Common myeloid progenitor, CD34-positive (primary cell): ENCODE measurements at regions not wholly inside any gene's neighbourhood (a gene's known extent, or its start where the extent isn't known, plus 50 kb on each side); places are given as distances from the start of the nearest gene placed in this dataset.

Experiments
- CTCF ChIA-PET: fragments of 350-600 bp; sonication (Branson Sonifier 250); formaldehyde crosslinking; loops from one replicate; lab custom pipeline; 2021; ENCODE audit warnings: antibody characterized with exemption; lab: Charles Lee
- POLR2A ChIA-PET: fragments of 350-600 bp; sonication (Branson Sonifier 250); formaldehyde crosslinking; loops from one replicate; lab custom pipeline; 2021; ENCODE audit warnings: antibody characterized with exemption; lab: Charles Lee
- DNase-seq, 3 donors: peaks; one replicate each; pipeline versions ENCODE4 v3.0.0 to v3.0.0-alpha.2; 2013
- H3K27ac ChIP-seq, 2 experiments: 1 replicate in 1 of 2; 2 replicates in 1 of 2; pipeline ENCODE4 v1.7.0; 2013; ENCODE audit warnings: inconsistent platforms in 2 of 2, low read length in 2 of 2, mild to moderate bottlenecking in 2 of 2, low read depth in 1 of 2, moderate library complexity in 1 of 2; ENCODE audit not compliant: severe bottlenecking in 2 of 2, insufficient read depth in 1 of 2, poor library complexity in 1 of 2
- H3K27me3 ChIP-seq, 5 experiments: replicated peaks in 2 of 5; 1 replicate in 3 of 5; 2 replicates in 2 of 5; pipeline versions ENCODE4 v1.6.1 to v1.7.0; 2013; ENCODE audit warnings: low read length in 4 of 5, mild to moderate bottlenecking in 2 of 5, moderate library complexity in 2 of 5, inconsistent platforms in 1 of 5; ENCODE audit not compliant: insufficient read depth in 5 of 5, control insufficient read depth in 4 of 5
- H3K36me3 ChIP-seq, 4 experiments: 1 replicate in 2 of 4; 2 replicates in 2 of 4; pipeline versions ENCODE4 v1.6.1 to v1.7.0; 2013; ENCODE audit warnings: low read length in 3 of 4, control low read depth in 1 of 4, mild to moderate bottlenecking in 1 of 4; ENCODE audit not compliant: control insufficient read depth in 4 of 4, insufficient read depth in 4 of 4
- H3K4me1 ChIP-seq, 4 experiments: 1 replicate in 3 of 4; 2 replicates in 1 of 4; pipeline versions ENCODE4 v1.6.1 to v1.7.1; 2013; ENCODE audit warnings: low read length in 3 of 4, mild to moderate bottlenecking in 3 of 4, control low read depth in 1 of 4, inconsistent platforms in 1 of 4, moderate library complexity in 1 of 4; ENCODE audit not compliant: control insufficient read depth in 4 of 4, insufficient read depth in 4 of 4; ENCODE audit errors: control extremely low read depth in 1 of 4
- H3K4me3 ChIP-seq, 7 experiments: 1 replicate in 4 of 7; 2 replicates in 3 of 7; pipeline versions ENCODE4 v1.5.1 to v1.7.0; 2013; ENCODE audit warnings: mild to moderate bottlenecking in 7 of 7, low read length in 6 of 7, moderate library complexity in 6 of 7, inconsistent platforms in 2 of 7, low read depth in 2 of 7, control low read depth in 1 of 7; ENCODE audit not compliant: insufficient read depth in 4 of 7, control insufficient read depth in 1 of 7; ENCODE audit errors: extremely low read depth in 1 of 7
- H3K9me3 ChIP-seq, 5 experiments: 1 replicate in 4 of 5; 2 replicates in 1 of 5; pipeline versions ENCODE4 v1.6.1 to v1.7.1; 2013; ENCODE audit warnings: low read length in 4 of 5, mild to moderate bottlenecking in 2 of 5, inconsistent platforms in 1 of 5, low read depth in 1 of 5, moderate library complexity in 1 of 5; ENCODE audit not compliant: control insufficient read depth in 4 of 5, insufficient read depth in 2 of 5; ENCODE audit errors: control extremely low read depth in 1 of 5
- WGBS: methylation state at CpG from one replicate; pipeline ENCODE4 v1.1.5; 2013; ENCODE audit not compliant: insufficient coverage; 5-methylcytosine and 5-hydroxymethylcytosine counted together

DNA sequence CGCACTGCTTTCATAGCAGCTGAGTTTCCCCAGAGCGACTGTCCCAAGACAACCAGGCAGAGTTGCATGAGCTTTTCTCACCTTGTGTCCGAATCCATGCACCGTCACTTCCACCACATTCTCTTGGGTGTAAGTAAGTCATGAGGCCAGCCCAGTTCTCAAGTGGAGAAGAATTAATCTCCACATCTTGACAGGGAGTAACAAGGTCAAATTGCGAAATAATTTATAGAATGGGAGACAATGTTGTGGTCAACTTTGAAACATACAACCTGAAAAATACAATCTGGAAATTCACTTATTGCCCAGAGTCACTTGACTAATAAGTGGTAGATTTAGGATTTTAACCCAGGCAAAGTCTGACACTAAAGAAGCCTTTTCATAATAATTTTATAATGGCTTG, 123.7 kb downstream of the UFM1 start:
- POLR2A ChIA-PET, result no interaction called here
- Histone ChIP-seq H3K9me3 (peaks cover 0 to 2% (median 0%) of the 10 kb centered on the region in 5 experiments), H3K4me3 (no peak overlapping the region), H3K27me3 (no peaks in the 10 kb centered on the region), H3K4me1 (no peaks in the 10 kb centered on the region), H3K27ac (no peak overlapping the region), H3K36me3 (no peaks in the 10 kb centered on the region)
- CTCF ChIA-PET, result no interaction called here
- WGBS, result 96% methylated on average over 2 of the region's 5 CpGs
- DNase-seq, result no peak

DNA sequence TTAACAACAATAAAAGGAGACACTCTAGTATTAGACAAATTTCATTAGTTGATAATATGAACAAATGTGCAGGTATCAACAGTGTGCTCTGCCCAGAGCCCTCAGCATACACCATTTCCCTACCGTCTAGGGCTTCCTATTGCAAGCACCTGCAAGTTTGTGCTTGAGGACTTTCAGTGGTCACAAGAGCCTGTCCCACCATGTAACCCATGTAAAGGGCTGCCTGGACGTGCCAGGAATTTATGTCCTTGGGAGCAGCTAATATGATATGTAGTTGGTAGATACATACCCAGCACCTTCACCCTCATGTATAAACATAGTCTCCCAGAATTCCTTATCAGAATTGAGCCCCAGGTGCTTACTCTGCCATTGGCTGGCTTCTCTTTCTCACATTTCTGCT, 128.0 kb downstream of the UFM1 start:
- Histone ChIP-seq H3K36me3 (no peaks in the 10 kb centered on the region), H3K27ac (no peak overlapping the region), H3K9me3 (peaks cover 0 to 2% (median 0%) of the 10 kb centered on the region in 5 experiments), H3K27me3 (no peaks in the 10 kb centered on the region), H3K4me3 (no peak overlapping the region), H3K4me1 (no peaks in the 10 kb centered on the region)
- no peak for DNase-seq
- ChIA-PET CTCF (no interaction called here), POLR2A (no interaction called here)
- WGBS, result no CpG with 5 or more reads among the region's 2 CpGs

DNA sequence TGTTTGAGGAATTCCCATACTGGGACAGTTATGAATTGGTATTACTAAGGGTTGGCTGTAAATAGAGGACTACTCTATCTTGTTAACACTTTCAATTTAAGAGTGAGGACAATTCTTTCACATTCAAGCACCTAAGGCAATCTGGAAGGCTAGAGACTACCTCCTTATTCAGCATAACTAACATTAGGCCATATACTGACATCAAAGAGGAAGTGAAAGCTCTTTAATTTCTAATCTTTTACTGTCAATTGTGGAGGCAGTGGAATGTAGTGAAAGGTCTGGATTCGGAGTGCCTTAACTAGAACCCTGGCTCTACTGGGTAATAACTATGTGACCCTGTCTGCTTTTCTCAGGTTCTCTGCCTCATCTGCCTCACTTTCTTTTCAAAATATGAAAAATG, 134.0 kb downstream of the UFM1 start:
- DNase-seq, result no peak
- no peak overlapping the region for H3K27ac ChIP-seq
- H3K4me1 ChIP-seq, result no peaks in the 10 kb centered on the region
- ChIA-PET POLR2A (no interaction called here), CTCF (no interaction called here)
- WGBS, result no CpG with 5 or more reads among the region's 1 CpG
- H3K4me3 ChIP-seq, result no peak overlapping the region
- no peaks in the 10 kb centered on the region for H3K27me3 ChIP-seq
- H3K9me3 ChIP-seq, result no peaks in the 10 kb centered on the region
- no peaks in the 10 kb centered on the region for H3K36me3 ChIP-seq

DNA sequence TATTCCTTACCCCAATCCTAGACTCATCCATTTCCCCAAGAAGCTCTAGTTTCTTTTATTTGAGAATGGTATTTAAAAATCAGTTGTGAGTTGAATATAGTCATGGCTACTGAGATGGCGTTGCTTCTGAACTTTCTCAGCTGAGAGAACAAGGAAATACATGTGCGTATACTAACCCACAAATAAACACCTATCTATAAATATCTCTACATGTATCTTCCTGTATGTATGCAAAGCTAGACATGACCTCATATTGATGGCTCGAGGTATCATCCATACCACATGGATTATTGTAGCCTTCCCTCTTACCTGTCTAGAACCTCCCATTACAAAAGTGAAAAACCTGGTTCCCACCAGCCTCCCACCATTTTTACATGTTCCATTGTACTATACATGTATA, 141.0 kb downstream of the UFM1 start:
- ChIA-PET CTCF (no interaction called here), POLR2A (no interaction called here)
- H3K4me3 ChIP-seq, result no peak overlapping the region
- H3K9me3 ChIP-seq, result no peaks in the 10 kb centered on the region
- no peaks in the 10 kb centered on the region for H3K27me3 ChIP-seq
- no peak overlapping the region for H3K27ac ChIP-seq
- WGBS, result no CpG with 5 or more reads among the region's 3 CpGs
- no peak for DNase-seq
- no peaks in the 10 kb centered on the region for H3K4me1 ChIP-seq
- no peaks in the 10 kb centered on the region for H3K36me3 ChIP-seq

DNA sequence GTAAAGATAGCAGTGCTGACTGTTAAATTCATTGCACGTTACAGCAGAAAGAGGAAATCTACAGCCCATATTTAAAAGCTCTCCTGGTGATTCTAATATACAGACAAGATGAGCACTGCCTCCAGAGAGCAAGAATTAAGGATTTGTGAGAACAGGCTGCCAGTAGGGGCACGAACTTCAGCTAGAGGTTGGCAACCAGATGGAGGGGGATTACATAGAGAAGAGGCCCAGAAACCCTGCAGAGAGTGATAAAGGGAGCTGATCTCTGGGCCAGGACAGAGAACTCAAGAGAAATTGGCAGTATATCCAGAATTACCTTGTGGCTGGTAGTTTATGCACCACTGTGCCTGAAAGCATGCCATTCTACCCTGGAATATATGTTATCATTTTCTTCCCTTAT, 144.8 kb downstream of the UFM1 start:
- WGBS, result 86% methylated on average over 2 of the region's 2 CpGs
- no peaks in the 10 kb centered on the region for H3K27me3 ChIP-seq
- H3K36me3 ChIP-seq, result no peaks in the 10 kb centered on the region
- ChIA-PET CTCF (no interaction called here), POLR2A (no interaction called here)
- H3K4me1 ChIP-seq, result no peaks in the 10 kb centered on the region
- no peak for DNase-seq
- H3K9me3 ChIP-seq, result no peaks in the 10 kb centered on the region
- H3K27ac ChIP-seq, result no peak overlapping the region
- no peak overlapping the region for H3K4me3 ChIP-seq

DNA sequence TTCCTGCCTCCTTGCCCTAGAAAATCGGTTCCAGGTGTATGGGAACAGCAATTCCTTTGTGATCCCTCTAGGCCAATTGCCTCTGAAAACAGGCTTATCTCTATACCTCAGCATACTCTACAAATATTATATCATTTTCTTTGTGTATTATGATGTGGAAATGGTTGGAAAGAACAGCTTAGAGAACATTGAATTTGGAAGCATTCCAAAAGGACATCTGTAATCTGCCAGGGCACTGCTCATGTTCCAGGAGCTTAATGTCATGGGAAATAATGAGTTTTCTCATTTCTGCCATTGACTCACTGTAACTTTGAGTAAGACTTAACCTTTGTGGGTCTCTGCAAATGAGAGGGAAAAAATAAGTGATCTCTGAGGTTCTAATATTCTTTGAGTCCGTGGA, 147.3 kb downstream of the UFM1 start:
- Histone ChIP-seq H3K27ac (no peak overlapping the region), H3K27me3 (no peaks in the 10 kb centered on the region), H3K4me3 (no peak overlapping the region), H3K36me3 (no peaks in the 10 kb centered on the region), H3K4me1 (no peaks in the 10 kb centered on the region), H3K9me3 (no peaks in the 10 kb centered on the region)
- WGBS, result 100% methylated on average over 1 of the region's 2 CpGs
- ChIA-PET POLR2A (no interaction called here), CTCF (no interaction called here)
- DNase-seq, result no peak

DNA sequence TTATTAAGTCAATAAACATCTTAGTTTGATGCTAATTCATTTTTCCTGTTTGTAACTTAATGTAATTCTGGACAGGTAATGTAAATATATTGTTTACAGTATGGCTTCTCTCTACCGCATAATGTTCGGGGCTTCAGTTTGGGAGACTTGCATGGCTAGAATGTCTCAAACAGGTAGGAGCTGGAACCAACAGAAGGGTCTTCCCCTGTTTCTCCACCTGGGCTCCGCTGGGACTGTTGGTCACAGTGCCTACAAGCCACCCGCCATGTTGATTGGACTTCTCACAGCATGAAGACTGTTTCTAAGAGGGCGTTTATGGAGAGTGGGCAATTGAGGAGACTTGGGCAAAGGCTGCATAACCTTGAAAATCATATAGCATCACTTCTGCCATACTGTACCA, 148.6 kb downstream of the UFM1 start:
- H3K4me1 ChIP-seq, result no peaks in the 10 kb centered on the region
- H3K36me3 ChIP-seq, result no peaks in the 10 kb centered on the region
- CTCF ChIA-PET, result no interaction called here
- H3K9me3 ChIP-seq, result no peaks in the 10 kb centered on the region
- WGBS, result 96% methylated on average over 4 of the region's 5 CpGs
- POLR2A ChIA-PET, result no interaction called here
- H3K27me3 ChIP-seq, result no peaks in the 10 kb centered on the region
- no peak overlapping the region for H3K27ac ChIP-seq
- H3K4me3 ChIP-seq, result no peak overlapping the region
- DNase-seq, result no peak
